Panc1 (cell line): ENCODE measurements at regions not wholly inside any gene's neighbourhood (a gene's known extent, or its start where the extent isn't known, plus 50 kb on each side); places are given as distances from the start of the nearest gene placed in this dataset.

Experiments
- CTCF ChIP-seq: fragments of 450-650 bp; IDR thresholded peaks from 2 replicates; pipeline ENCODE4 v1.5.1; 2017; ENCODE audit warnings: mild to moderate bottlenecking
- POLR2AphosphoS5 ChIP-seq: IDR thresholded peaks from 2 replicates; pipeline ENCODE4 v1.6.1; 2012; ENCODE audit warnings: mild to moderate bottlenecking, low read depth, low read length, moderate library complexity
- REST ChIP-seq, 2 experiments: IDR thresholded peaks; 2 replicates each; pipeline ENCODE4 v1.6.1; 2011 to 2012; ENCODE audit warnings: low read depth in 2 of 2, control low read depth in 1 of 2, low read length in 1 of 2, mild to moderate bottlenecking in 1 of 2, moderate library complexity in 1 of 2; ENCODE audit not compliant: insufficient read depth in 1 of 2
- SIN3A ChIP-seq: IDR thresholded peaks from 2 replicates; pipeline ENCODE4 v1.6.1; 2012; ENCODE audit warnings: low read depth, mild to moderate bottlenecking, low read length, moderate library complexity, borderline replicate concordance; ENCODE audit not compliant: insufficient read depth
- TCF7L2 ChIP-seq: IDR thresholded peaks from 2 replicates; pipeline ENCODE4 v1.6.1; 2011; ENCODE audit warnings: mild to moderate bottlenecking, low read depth, low read length, inconsistent platforms

GRCh38 chr16:17560548-17560947, 89.8 kb upstream of the XYLT1 start:
- no peak for TF ChIP-seq POLR2AphosphoS5
- TF ChIP-seq CTCF, result no peak
- TF ChIP-seq TCF7L2, result no peak
- TF ChIP-seq REST (IDR thresholded peaks at IDR 0.05; ENCODE audit: insufficient read depth in 1 of 2, low read depth in 2 of 2, low read length in 1 of 2), result no peak
- TF ChIP-seq SIN3A, result no peak
